HG02610 (cell line): ENCODE measurements at regions not wholly inside any gene's neighbourhood (a gene's known extent, or its start where the extent isn't known, plus 50 kb on each side); places are given as distances from the start of the nearest gene placed in this dataset.
"Not testable (repeated sequence)": the region's sequence is repeated elsewhere in the genome, so short reads cannot be mapped to it uniquely, and the experiment has no call there.

Experiments
- ATAC-seq: cut with Tn5 transposase; IDR thresholded peaks from one replicate; pipeline ENCODE4 v1.9.1; 2021; ENCODE audit warnings: mild to moderate bottlenecking, moderate library complexity; ENCODE audit not compliant: unreplicated experiment

DNA sequence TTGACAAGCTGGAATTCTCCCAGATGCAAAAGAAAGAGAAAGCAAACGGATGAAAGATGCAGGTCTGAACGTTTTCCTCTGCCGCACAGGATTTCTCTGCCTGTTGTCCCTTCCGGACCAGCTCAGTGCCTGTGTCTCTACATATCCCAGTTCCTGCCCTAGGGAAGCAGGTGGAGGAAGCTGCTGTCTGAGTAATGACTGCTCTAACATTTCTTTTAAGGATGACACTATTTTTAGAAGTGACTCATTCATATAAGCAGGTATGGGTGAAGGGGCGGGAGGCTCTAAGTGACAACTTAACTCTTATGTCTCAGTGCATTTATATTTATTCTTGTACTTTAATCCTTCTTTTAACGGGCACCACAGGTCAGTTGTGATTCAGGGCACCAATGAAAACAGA is 128.8 kb downstream of the SLC24A2 start:
- ATAC-seq: no peak

DNA sequence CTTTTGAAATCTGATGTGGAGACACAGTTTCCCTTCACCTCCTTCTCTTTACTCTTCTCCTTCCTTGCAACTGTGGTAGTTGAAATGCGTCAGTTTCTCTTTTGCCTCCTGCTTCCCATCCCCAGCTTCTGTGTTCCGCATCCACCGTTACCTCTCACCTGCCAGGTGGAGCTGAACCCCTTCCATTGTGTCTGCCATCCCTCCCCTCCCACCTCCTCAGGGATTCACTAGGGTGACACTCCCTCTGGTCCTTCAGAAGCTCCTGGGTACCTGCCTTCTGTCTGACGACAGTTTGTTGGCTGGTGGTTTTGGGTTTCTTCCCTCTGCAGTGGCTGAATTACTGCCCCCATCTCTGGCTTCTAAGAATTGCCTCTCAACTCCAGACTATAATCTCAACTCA is 132.1 kb downstream of the SLC24A2 start:
- no peak for ATAC-seq

DNA sequence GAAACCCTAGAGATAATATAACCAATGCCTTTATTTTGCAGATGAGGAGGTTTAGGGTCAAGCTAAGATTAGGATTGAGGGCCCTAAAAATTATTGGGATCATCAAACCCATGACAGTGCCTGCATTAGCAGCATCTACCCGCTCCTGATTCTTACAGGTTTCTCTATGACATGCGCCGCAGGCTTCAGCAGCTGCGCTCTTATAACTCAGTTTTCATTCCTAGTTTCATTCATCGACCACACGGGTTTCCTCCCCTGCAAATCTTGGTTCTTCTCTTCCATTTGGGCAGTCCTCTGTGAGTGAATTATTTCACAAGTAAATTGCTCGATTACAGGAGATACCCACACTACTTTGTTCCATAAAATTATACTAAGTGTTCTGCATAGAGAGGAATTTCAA is 137.2 kb downstream of the SLC24A2 start:
- no peak for ATAC-seq

DNA sequence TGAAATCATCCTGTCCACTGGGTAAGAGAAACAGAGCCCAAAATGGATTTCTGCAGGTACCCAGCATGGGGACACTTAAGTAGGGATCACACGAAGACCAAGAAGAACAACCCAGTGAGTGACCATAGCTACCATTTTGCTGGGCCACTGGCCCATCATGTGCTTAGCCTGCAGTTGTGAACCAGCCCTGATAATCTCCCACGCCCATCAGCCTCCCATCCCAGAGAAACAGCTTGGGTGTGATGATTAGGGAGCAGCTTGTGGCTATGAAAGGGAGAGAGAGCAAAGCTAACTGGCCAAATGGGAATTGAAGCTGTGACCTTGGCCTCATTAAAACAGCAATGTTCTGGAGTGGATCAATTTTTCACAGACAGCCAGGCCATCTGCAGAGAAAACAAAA is 138.5 kb downstream of the SLC24A2 start:
- no peak for ATAC-seq

DNA sequence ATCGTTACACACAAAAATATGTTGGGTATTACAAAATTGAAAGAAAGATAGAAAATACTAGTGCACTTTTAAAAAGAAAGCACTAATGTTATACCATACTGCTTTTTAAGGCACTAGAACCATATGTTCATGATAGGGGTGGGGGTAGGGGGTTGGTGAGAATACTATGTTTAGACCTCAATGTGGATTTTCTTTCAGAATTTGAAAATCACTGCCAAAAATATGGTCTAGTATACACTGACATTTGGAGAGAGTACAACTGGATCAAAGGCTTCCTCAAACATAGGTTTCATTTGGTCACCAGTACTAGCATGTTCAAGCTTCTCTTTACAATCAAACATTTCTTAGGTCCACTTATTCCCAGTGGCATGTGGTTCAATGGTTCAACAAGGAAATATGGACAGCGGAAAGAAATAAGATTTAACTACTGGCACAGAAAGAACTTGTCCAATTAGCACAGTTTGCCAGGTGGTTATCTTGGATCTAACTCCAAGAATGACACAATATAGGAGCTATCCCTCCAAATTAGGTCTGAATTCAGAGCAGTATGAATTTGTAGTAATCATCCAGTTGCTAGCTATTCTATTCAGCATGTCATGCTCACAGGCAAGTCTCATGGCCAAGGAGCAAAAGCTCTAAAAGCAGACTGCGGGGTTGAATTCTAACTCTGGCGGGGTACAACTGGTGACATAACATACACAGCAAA is 139.3 kb downstream of the SLC24A2 start:
- ATAC-seq: no peak

DNA sequence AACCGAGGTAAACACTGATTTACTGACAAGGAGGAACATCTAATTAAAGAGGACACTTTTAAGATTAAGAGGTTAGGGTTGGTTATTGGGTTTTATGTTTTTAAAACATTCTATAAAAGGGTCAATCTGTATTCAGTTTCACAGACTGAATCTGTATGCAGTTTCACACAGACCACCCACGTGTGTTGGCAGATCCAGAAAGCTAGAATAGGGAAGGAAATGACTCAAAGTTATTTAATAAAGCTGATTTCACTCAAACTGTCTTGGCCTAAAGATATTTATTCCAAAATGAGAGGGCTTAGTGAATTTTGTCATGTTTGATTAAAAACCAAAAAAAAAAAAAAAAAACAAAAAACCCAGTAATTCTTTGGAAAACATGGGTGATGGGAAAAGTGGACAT is 140.2 kb downstream of the SLC24A2 start:
- ATAC-seq: no peak

DNA sequence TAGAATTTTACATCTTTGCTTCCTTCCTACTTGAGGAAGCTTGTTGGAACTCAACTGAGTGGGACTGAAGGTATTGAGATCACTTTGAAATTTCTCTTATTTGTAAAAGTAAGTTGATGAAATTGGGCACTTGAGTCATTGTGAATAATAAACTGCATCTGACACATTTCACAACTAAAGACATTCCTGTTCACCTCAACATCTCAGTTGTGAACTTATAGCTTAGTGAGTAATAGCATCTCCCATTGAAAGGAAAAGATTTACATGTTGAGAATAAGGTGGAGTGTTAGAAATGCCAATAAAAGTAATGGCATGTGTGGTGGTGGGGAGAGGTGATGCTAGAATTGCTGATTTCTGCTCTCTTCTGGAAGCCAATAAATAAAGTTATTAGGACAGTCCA is 145.0 kb downstream of the SLC24A2 start:
- ATAC-seq: no peak

DNA sequence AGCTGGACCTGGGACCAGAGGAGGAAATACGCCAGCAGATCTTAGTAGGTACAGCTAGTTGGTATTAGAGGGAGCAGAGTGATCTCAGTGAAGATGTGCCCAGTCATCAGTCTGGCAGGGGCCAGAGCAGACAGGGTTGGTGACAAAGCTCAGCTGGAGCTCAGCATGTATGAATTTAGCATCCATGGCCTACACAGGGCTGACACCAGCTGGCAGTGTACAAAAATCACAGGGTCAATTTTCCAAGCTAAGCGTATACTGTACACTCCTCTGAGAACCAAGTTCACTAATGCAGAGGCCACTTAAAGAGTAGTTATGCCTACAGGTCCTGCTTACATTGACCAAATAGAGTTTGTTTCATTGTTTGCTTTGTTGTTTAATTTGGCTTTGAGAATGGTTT is 146.6 kb downstream of the SLC24A2 start:
- no peak for ATAC-seq

DNA sequence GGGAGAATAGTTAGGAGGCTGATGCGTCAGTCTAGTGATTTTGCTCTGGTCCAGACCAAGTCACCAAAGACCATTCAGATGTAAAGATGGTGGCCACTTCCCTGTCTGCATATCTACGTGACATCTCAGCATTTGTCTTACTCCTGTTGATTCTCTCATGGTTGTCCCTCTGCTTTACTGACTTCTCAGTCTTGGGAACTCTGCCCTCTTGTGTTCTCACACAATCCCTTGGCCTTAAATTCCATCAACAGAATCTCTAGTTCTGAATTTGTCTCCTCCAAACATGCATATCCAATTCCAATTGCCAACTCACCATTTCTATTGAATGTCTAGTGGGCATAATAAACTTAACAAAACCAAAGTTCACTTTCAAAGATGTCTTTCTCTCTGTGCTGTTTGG is 147.8 kb downstream of the SLC24A2 start:
- ATAC-seq: no peak

DNA sequence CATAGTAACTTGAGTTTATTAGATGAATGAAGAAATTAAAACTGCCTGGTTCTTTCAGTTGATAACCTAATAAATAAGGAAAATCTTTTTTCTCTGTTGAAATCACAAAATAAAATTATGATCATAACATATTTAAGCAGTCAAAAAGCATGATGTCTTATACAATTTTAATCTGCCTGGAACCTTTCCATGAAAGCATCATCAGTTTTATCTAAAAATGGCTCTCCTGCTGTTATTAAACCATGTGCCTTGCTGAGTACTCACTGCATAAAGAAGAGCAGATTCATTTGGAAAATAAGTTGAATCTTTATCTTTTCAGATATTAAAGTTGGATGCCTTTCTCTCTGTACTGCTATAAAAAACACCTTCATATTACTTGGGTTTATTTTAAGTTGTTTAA is 148.8 kb downstream of the SLC24A2 start:
- no peak for ATAC-seq

DNA sequence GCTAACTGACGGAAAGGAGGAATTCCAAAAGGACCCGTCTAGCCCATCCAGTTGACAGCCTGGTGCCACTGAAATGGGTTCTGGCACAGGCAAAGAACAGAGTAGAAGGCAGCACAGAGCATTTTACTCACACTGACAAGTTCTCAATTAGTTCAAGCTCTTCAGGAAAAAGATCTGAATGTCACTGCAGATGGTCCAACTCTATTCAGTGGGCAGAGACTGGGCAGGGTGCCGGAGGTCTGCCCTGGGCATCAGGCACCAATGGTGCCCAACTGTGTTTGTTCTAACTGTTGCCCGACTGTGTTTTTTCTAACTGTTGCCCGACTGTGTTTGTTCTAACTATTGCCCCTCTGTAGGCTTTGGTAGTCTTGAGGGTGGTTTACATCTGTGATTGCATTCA is 151.8 kb downstream of the SLC24A2 start:
- ATAC-seq: no peak

DNA sequence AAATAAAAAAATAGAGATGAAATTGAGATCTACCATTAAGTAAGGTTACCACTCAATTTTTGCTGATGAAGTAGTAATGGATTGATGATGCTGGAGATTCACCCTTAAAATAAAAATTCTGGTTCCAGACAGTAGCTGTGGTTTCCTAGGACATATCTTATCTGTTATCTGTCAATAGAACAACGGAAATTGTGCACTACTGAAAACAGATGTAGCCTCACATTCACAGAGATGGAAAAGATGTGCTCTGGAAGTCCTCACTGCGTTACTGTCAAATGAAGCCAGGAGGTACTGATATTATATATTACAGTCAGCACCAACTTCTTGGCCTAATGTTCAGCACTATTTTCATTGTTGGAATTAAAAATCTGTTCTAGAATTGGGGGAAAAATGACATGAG is 154.0 kb downstream of the SLC24A2 start:
- ATAC-seq: no peak

DNA sequence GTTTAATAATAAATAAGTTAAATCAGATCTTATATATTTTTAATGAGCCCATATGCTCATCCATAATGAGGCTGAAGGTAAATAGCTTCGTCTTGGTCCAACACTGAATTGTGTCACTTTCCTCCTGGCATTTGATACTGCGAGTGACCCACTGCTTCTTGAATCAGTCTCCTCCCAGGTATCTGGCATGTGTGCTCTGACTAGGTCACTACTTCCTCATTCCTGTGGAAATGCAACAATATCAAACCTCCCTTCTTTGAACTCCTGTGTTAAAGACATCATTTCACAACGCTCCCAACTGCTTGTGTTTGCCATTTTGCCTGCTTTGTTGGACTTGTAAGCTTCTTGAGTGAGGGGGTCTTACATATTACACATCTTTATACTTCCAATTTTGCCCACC is 157.7 kb downstream of the SLC24A2 start:
- no peak for ATAC-seq

DNA sequence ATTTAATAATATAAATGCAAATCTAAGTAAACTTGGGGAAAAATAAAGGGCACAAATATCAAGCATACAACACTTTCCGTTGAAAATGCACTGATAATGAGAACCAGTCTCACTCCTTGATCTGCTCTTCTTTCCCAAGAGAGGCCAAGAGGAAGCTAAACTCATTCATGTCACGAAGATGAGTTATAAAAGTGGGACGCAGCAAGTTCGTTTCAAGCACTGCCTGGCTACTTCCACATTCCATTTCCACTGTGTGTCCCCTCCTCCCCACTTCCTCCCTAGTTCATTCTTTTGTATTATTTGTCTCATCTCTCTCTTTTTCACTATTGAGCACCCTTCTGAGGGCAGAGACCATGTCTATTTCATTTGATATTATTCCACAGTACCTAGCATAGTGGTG is 158.1 kb downstream of the SLC24A2 start:
- no peak for ATAC-seq

DNA sequence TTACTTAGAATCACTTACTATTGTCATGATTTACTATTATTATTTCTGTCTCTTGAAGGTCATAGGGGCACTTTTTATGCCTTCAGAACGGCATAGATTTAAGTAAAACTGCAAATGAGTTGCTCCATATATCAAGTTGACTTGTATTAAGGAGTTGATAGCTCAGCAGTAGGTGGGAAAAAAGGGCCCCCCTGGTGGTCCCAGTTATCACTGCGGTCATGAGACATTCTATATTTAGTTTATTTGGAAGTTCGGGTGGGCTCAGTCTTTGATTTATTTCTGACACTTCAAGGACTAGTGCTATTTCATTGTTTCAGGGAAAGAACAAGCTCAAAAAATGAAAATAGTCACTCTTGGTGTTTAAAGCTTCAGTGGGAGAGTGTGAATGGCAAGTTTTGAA is 159.3 kb downstream of the SLC24A2 start:
- ATAC-seq: no peak

DNA sequence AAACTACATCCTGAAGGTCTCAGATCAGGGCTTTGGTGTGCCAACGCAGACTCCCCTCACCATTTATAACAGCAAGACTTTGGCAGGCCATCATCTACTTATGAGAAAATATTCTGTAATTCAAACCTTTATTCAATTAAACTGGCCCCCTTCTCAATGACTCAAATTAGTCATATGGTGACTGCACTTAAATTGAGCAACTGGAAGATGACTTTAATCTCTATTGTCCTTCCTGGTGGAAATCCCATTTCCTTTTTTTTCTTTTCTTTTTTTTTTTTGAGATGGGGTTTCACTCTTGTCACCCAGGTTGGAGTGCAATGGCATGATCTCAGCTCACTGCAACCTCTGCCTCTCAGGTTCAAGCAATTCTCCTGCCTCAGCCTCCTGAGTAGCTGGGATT is 163.4 kb downstream of the SLC24A2 start:
- not testable (repeated sequence) for ATAC-seq

DNA sequence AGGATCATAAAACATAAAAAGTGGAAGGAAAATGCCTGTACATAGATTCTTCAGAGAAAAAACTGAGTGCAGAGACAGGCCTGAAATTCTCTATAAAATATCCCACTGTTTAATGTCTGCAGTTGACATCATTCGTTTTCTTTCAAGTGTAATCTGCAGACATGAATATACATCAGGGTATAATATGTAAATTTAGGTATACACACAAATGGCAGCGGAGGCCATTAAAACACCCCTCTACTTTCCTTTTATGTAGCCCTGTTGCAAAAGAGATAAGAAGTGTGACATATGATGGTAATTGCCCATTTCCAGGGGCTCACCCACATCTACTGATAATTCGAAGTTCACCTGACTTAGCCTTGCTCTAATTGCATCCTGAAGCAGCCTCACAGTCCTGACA is 164.3 kb downstream of the SLC24A2 start:
- no peak for ATAC-seq

DNA sequence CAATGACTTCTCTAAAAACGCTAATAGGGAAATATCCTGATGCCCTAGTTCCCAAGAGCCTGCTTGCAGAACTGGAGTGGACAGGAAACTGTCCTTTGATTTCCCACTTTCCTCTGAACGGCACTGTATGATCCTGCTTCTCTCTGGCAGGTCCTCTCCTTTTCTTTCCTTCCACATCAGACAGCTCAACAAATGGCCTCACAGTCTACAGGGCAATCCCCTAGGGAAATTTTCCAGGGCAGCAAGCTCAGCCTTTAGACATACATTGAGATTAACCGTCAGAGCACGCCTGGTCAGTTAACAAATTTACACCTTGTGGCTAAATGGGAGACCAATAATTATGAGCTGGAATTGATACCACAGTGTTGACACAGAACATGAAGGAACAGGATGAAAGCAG is 164.9 kb downstream of the SLC24A2 start:
- ATAC-seq: no peak

DNA sequence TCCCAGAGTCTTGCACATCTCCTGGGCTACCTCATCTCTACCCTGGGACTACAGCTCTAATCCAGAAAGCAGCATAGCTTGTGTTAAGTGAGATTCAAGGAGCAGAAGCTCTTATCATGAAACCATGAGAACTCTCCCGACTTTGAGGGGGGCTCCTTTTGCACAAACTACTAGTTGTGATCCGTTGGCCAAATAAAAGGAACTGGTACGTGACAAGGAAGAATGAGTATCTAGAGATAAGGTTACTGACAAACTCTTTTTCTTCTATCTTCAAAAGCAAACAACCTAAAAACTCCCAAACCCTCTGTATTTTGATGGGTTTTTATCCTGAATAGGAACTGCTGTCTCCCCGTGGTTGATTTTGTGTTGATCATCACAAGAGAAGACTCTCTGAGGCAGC is 168.5 kb downstream of the SLC24A2 start:
- no peak for ATAC-seq

DNA sequence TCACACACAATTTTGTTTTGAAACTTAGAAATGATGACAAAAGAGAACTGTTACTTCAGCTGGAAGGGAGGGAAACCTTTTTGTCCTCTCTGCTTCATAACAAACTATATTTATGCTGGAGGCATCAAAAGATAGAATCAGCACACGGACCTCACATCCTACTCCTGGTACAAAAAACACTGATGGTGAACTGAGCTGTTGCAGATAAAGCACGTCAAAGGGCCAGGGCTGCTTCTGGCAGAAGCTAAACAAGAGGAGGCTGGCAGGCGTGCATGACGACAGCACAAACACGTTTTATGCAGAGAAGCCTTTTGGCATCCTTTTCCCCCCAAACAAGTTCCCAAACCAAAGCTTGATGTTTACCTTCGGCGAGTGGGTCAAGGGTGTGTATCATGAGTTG is 169.6 kb downstream of the SLC24A2 start:
- ATAC-seq: no peak

DNA sequence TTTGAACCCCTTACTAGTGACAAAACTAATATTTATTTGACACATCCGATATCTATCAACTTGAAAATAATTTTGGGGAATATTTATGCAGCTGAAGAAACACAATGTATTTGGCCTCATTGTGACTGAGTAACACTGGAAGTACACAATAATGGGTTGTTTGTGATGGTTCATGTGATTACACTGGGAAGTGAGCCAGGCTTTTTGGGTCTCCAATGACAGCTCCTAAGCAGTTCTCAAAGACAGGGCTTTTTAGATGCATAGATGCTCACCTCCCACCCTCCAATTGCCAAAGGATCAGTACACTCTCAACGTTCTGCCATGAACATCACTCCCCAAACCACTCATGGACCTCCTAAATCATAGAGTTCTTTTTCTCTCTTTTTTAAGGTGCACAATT is 170.0 kb downstream of the SLC24A2 start:
- ATAC-seq: no peak

DNA sequence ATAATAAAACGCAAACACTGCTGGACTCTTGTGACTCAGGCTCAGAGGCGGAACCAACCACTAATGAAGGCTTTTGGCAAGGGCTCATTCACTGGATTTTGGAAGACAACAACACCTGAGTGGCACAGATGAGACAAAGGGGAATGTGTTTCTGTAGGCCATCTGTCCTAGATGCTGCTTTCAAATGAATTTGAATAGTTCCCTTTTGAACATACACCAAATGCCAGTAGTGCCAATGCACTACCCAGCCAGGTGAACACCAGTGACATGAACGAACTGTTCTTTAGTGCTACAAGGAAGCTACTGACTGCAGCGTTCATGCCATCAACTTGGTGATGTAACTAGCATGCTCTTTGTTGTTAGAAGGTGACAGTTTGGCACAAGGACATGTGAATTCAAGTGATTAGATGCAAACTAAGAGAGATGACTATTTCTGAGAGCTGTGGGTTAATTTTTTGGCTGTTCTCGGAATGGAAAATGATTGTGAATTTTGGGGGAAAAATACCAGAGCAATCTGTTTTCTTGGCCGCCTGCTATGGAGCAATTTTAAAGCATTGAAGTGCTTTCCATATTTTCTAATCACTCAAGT is 173.7 kb downstream of the SLC24A2 start:
- no peak for ATAC-seq

DNA sequence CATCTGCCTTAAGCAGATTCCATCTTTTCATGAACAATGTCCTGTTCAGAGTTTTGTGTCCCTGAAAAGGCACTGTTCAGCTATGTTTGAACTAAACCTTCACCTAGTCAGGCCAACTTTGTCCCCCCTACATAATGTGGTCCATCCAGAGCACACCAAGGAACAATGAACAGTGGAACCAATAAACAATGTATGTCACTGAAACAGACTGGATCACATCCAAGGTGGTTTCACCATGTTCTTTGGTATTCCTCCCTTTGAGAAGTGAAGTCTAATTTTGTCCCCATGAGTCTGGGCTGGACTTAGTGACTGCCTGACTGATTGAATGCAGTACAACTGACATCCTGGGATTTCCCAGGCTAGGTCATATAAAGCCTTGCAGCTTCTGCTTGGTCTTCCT is 174.5 kb downstream of the SLC24A2 start:
- no peak for ATAC-seq
